NCI-H146 (cell line): ENCODE measurements at regions not wholly inside any gene's neighbourhood (a gene's known extent, or its start where the extent isn't known, plus 50 kb on each side); places are given as distances from the start of the nearest gene placed in this dataset.
"Not testable (repeated sequence)": the region's sequence is repeated elsewhere in the genome, so short reads cannot be mapped to it uniquely, and the experiment has no call there.

Source experiments
- DNase-seq: peaks from one replicate; lab custom pipeline; 2025; lab: John Stamatoyannopoulos, UW

DNA sequence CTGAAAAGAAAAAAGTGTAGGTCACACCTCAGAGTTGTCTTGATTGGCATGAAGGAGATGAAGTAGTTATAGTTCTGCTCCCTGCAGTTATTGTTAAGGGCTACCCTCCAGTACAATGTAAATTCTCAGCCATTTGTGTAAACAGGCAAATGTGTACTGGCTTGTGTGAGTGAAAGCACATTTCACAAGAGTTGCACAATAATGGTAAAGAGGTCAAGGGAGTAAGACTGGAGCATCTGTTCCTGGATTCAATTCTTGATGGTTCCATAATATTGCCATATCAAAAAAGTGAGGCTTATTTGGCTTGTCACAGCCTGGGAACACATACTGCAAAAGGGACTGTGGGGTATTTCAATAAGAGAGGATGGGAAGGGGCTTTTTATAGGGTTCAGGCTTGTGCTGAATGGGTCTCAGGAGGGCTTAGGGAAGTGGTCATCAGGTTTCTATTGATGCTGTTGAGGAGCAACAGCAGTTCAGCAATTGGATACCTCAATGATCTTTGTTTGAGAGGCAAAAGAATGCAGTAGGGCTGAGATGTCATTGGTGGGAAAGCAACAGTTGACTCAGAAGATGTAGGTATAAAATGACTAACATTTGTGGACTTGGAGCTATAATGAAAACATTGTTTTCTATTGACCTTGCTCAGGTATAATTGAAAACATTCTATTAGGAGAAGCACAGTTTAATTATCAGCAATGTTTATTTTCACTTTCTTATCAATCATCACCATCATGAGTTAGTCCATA is 402.6 kb downstream of the BCKDHB start:
- DNase-seq: no peak

DNA sequence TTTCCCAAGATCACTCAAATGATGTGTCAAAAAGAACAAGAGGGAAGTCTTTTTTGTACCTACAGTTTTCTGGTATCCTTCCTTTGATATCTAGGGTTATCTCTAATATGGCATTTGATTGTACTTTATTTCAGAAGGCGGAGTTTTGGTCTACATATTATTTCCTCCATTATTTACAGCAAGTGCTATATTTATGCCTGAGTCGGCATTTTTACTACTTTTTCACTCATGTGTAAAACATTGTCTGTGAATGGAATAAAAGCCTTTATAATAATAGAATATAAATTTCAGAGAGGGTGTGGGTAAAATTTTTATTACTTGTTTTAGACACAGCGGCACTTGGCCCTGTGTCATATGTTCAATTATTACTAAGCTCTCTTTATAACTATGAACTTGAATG is 398.4 kb downstream of the BCKDHB start:
- DNase-seq: no peak

DNA sequence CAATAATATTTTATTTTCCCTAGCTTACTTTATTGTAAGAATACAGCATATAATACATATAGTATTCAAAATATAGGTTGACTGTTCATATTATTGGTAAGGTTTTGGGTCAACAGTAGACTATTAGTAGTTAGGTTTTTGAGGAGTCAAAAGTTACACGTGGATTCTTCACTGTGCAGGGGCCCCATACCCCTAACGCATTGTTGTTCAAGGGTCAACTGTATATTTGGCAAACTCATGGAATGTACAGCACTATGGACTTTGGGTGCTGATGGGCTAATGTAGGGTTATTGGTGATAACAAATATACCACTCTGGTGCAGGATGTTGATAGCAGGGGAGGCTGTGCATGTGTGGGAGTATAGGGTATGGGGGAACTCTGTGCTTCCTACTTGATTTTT is 397.2 kb downstream of the BCKDHB start:
- no peak for DNase-seq

DNA sequence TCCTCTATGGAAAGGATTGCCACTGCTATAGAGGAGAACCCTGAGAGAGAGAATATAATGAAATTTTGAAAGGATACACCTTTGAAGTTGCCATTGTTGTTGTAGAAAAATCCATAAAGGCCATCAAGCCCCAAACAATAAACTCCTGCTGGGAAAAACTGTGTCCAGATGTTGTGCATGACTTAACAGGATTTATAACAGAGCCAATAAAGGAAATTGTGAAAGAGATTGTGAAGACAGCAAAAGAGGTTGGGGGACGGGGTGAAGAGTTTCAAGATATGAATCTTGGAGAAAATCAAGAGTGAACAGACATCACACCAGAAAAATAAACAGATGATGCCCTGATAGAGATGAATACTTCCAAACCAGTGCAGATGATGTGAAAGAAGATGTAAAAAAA is 396.4 kb downstream of the BCKDHB start:
- no peak for DNase-seq

DNA sequence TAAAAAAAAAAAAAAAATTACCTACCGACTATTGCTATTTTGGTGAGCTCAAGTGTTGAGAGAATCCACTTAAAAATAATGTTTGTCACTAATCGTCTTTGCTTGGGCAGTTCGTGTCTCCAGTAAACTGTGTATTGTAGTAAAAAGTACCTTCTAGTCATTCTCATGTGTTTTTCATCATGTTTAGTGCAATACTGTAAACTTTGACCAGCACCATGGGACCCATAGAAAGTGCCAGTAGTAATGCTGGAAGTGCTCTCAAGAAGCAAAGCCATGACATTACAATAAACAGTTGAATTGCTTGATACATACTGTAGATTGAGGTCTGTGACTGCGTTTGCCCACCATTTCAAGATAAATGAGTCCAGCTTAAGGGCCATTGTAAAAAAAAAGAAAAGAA is 395.2 kb downstream of the BCKDHB start:
- no peak for DNase-seq

DNA sequence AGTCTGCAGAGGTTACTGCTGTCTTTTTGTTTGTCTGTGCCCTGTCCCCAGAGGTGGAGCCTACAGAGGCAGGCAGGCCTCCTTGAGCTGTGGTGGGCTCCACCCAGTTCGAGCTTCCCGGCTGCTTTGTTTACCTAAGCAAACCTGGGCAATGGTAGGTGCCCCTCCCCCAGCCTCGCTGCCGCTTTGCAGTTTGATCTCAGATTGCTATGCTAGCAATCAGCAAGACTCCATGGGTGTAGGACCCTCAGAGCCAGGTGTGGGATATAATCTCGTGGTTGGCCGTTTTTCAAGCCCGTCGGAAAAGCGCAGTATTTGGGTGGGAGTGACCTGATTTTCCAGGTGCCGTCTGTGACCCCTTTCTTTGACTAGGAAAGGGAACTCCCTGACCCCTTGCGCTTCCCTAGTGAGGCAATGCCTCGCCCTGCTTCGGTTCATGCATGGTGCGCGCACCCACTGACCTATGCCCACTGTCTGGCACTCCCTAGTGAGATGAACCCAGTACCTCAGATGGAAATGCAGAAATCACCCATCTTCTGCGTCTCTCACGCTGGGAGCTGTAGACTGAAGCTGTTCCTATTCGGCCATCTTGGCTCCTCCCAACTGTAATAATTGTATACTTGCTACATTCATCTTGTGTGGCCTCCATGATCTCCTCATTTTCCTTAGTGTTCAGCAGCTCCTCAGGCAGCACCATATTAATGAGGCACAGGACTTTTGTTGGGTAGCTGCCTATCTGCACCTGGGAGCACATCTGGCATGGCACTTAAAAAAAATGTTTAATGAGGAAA is 391.4 kb downstream of the BCKDHB start:
- DNase-seq: not testable (repeated sequence)

DNA sequence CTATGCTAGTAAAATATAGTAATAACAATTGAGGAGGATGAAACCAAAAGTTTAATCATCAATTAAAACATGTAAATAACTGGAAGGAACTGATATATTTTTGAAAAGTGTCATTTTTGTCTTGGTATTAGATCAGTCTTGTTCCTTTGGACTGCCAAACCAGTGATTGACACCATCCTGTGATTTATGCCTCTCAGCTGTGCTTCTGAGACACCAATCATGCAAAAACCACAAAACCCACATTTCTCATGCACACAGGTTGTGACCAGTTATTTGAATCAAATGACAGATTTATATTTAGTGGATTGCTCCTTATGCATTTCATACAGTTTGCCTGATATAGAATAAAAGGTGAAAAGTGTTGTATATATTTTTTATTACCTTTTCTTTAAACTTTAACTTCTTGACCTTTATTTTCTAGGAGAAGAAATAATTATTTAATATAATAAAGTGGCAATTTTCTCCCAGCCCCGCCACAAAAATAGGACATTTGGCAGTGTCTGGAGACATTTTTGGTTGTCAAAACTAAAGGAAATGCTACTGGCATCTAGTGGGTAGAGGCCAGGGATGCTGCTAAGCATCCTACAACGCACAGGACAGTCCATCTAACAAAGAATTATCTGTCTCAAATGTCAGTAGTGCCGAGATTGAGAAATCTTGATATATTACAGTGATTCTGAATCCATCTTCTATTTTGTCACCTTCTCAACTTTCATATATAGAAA is 383.6 kb downstream of the BCKDHB start:
- DNase-seq: no peak

DNA sequence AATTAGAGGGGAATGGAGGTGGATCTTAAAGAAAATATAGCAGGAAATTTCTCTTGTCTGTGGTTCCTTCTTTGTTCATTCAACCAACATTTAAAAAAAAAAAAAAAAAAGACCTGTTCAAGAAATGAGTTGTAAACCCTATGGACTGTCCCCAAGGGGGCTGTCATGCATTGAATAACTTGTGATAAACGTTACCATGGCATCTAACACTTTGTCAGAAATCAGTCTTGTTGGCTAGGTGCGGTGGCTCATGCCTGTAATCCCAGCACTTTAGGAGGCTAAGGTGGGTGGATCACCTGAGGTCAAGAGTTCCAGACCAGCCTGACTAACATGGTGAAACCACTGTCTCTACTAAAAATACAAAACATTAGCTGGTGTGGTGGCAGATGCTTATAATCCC is 381.7 kb downstream of the BCKDHB start:
- DNase-seq: no peak

DNA sequence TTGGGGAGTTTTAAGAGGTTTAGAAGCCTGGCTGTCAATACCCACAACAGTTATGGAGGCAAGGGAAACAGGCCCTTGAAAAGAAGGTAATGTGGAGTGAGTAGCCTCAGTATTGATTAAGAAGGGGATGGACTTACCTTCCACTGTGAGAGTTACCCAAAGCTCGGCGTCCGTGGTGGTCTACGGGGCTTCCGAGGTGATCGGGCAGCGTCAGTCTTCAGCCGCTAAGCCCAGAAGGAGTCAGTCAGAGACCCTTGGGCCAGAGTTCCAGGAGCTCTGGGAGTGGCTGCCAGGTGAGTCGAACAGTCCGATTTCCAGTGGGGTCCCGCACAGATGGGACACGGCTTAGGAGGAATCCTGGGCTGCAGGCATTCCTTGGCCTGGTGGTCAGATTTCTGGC is 379.0 kb downstream of the BCKDHB start:
- DNase-seq: not testable (repeated sequence)

DNA sequence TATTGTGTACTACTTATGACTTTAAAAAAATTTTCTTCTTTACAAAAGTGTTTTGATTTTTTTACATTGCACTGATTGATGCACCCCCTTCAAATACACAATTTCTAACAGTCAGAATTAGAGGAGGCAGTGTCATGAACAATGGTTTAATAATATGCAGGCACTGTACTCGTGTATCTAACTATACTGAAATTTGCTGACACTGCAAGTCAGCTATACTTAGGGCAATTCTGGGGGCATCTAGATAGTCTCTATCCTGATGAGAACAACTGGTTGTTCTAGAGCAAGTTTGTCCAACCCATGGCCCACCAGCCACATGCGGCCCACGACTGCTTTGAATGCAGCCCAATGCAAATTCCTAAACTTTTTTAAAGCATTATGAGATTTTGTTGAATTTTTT is 375.6 kb downstream of the BCKDHB start:
- no peak for DNase-seq

DNA sequence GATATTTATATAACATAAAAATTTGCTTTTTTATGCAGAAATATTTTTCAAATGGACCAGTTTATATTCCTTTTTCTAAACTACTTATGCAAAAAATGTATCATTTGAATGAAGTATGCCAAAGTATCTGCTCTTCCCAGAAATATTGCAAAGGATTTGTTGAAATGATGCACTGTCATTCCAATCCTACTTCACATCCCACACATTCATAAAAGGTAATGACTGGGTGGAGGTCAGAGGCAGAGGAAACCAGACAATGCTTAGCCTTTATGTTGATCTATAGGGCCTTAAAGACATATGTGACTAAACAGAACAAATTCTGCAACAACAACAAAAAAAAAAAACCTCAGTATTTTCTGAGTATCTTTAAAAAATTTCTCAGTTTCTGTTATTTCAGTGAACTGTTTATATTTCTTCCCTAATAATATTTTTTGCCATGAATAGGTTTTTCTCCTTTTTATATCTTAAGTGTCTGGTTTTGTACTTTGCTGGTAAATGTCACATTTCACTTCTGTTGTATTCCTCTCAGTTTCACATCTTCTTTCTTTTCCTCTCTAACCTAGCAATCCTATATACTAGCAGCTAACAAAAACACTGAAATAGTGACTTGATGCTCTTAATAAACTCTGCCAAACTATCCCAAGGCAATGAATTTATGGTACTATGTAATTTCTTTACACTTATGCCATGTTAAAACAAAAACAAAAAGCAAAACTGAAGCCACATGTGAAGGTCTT is 374.1 kb downstream of the BCKDHB start:
- DNase-seq: no peak

DNA sequence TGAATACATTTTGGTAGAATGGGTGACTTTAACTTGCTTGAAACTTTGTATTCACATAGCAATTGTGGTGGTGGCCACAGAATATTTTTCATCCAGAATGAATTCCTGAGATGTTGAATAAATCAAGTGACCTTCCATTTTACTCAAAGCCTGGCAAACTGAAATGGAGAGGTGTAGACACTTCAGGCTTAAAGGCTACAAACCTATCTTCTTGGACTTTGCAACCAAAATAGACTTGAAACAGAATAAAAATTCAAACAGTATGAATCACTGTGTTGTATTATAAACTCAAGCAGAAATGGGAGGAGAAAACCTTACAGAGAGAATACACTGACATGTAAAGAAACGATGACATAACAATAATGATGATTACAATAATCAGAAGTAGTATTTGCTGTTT is 371.6 kb downstream of the BCKDHB start:
- no peak for DNase-seq

DNA sequence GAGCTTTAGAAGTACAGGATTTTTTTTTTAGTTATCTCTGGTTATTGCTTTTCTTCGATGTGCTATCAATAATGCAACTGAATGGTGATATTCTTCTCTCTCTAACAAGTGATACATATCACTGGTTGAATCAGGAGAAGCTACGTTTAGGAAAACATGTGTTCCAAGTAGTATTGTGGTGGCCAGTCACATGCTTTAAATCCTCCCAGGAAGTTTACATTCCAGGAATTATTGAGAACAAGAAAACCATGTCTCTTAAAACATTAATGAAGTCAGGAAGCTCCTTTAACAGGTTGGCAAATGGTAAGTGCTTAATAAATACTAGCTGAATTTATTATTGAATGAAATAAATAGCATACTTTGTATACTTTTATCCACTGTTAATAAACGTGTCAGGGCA is 371.1 kb downstream of the BCKDHB start:
- DNase-seq: no peak

DNA sequence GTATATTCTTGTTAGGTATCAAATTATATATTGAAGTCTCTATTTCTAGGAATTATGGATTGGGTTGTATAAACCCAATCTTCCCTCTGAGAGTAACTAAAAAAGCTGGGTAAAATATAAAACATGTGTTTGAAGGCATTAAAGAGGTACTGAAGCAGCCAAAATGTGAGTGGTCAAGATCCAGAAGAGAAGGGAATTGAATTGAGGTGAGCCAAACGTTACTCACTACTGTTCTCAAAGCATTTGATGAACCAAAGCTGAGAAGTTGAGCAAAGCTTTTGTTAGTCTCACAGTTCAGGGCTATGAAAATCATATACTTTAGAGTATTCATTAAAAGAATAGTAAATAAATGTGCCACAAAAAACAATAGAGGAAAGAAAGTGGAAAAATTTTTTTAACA is 365.8 kb downstream of the BCKDHB start:
- no peak for DNase-seq

DNA sequence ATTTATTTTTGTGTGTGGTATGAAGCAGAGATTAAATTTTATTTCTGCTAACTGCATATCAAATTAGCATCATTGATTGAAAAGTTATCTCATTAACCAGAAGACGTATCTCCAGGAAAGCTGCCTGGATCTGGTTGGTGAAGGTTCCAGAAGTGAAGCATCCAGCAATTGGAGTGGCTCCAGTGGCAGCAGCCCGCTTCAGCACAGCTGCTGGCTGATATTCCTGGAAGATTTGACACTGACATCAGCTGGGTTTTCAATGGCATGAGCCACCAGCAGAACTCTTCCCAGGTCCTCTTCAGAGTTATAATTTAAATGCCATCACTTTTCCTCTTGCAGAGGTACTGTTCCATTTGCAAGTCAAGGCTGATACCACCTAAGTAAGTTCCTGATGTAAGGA is 363.5 kb downstream of the BCKDHB start:
- no peak for DNase-seq

DNA sequence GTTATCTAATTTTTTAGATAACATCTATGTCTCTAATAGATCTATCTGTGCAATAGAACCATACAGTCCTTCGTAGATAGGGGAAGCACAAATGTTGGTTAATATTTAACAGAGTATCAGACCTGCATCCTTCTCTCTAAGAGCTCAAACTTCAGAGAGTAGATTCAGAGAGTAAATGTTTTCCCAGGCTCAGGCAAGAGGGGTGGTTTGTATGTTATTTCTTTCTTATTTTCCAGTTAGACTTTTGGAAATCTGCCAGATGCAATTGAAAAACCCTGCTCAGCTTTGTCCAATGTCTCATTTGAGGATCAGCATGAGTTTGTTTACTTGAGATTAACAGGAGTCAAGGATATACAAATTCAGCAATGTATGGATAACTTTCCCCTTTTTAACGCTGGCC is 361.9 kb downstream of the BCKDHB start:
- DNase-seq: no peak

DNA sequence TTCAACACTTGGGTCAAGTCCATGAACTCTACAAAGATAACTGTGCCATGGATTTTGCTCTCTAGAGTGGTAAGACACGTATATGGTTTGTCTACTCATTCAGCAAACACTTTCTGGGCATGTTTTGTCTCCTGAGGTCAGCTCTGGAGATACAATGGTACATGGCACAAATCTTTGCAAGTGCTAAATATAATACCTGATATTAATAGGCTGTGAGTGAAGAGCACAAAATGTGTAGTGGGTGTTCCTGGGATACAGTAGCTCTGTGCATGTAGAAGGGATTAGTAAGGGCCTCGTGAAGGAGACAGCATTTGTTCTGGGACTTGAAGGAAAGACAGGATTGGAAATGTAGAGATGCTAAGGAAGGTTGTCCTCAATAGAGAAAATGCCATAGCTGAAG is 360.9 kb downstream of the BCKDHB start:
- no peak for DNase-seq

DNA sequence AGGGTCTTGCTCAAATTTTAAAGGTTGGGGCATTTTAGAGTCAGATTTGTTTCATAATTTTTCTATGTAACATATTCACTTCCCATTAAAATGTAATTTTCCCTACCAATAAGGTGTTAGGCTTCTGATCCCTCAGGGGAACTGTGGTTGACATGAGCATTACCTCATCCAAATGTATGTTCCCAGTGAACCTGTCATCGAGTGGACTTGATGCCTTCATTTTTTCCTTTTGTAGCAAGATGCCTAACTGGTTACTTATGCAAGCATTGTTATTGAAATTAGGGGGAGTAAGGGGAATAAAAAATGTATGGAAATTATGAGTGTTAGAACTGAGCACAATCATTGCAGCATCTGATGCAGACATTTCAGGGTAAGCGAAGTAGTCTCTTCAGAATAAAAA is 360.5 kb downstream of the BCKDHB start:
- no peak for DNase-seq

DNA sequence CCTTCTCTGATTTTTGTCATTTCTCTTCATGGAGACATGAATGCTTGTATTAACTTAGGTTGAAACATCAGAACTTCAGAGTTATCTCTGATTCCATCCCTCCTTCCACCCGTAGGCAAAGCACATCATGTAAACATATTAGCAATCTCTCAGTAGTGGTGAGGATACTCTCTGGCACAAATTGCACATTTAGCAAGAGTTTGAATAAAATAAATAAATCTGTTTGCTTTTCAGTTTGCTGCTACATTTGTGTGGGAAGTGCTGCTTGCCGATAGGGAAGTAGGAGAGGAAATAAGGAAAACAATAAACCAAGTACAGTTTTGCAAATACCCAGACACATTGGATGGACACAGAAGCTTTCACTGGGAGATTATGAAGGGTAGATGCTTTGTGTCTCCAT is 359.0 kb downstream of the BCKDHB start:
- DNase-seq: no peak

DNA sequence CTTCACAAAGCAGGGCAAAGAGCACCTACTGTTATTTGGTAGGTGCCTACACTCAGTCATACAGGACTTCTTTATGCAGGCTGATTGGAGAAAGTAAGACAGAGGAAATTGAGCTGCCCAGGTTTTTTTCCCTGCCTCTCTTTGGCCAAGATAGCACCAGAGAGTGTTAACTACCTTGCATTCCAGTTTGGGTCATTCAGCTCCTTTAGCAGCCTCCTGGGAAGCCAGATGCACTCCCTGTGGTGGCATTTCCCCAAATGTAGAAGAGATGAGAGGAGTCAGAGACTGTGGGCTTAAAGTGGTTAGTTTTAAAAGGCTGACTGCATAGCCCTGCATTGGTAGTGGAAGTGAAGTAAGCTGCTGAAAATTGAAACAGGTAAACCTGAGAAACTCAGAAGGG is 358.4 kb downstream of the BCKDHB start:
- DNase-seq: no peak

DNA sequence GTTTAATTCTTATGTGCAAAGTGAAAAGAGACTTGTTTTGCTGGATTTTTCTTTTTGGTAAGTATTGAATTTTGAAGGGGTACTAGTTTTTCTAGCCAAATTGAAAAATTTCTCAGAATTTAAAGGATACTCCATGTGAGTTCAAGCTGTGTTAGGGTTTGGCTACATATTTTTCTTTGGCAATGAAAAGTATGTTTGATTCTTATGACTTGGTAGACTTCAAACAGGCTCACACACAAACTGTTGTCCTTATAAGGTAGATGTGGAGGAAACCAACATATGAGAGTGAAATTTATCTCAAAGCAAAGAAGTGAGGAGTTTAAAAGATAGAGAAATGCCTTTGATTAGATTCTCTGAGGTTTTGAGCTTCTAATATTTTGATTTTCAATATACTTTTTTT is 356.7 kb downstream of the BCKDHB start:
- DNase-seq: no peak

DNA sequence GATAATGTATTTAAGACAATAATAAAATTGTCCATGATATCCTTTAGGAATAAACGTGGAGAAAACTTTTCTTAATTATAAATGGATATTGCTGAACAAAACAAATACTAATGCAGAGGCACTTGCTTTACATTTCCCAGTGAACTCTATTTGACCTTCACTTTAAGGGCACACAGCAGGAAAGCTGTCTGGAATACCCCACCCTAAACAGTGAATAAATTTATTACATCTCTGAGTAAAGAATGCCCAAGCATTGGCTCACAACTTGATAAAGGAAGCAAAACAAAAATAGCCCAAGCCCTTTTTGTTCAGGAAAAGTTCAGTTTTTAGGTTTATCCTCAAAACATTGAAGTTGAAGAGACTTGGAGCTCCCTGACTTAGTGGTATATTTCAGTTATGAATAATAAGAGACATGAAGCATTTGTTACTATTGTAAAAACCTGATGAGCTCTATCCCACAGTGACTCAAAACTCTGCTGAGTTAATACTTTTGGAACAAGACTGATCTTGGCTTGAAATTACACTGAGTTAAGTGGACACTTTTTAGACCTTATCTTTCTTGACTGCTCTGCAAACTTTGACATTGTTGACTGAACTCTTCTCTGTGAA is 353.9 kb downstream of the BCKDHB start:
- DNase-seq: no peak
